ENCODE measurements at regions not wholly inside any gene's neighbourhood (a gene's known extent, or its start where the extent isn't known, plus 50 kb on each side); places are given as distances from the start of the nearest gene placed in this dataset.

- no peak for DNase-seq (ENCODE audit: low spot score)
These were observed 462.1 kb upstream of the ID2 start for GRCh38 chr2:8219631-8220355.

GRCh38 chr2:8222979-8223694 is 458.7 kb upstream of the ID2 start:
- DNase-seq (ENCODE audit: low spot score), result no peak

GRCh38 chr2:8223695-8224346 is 458.0 kb upstream of the ID2 start:
- no peak for DNase-seq (ENCODE audit: low spot score)

GRCh38 chr2:8224347-8225190 is 457.3 kb upstream of the ID2 start:
- DNase-seq (ENCODE audit: low spot score), result no peak

DNA sequence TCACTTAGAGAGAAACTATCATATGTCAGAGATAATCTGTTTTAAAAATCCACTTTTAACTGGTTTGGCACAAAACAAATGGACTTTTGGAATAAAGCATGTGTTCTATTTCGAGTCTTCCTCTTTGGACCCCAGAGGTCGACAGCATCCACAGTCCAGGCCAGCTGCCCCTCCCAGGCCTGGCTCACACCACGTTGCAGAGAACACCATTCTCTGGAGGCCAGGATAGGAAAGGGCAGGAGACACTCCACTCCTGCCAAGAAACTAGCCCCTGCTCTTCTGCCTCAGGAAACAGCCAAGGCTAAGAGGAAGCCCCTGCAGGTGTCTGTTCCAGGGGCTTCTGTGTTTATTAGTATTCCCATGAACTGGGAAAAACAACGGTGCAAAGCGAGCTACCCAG is 456.6 kb upstream of the ID2 start:
- no peak for DNase-seq (ENCODE audit: low spot score)

DNA sequence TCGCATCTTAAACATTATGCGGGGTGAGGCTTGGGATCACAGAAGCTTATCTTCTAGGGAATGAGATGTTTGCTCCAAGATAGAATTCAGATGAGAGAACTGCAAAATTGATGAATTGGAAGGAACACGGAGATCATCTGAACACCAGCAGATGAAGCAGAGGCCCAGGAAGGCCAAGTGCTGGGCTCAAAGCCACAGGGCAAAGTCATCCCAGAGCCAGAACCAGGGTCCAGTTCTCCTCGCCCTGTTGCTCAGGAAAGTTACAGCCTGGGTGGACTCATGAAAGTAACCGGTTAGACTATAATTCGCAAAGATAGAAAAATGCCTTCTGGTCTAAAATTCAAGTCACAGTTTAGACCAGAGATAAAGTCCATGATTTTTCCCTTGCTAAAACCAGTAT is 456.1 kb upstream of the ID2 start:
- no peak for DNase-seq (ENCODE audit: low spot score)

- DNase-seq (ENCODE audit: low spot score), result no peak
These were observed 452.3 kb upstream of the ID2 start for GRCh38 chr2:8229546-8229986.

DNA sequence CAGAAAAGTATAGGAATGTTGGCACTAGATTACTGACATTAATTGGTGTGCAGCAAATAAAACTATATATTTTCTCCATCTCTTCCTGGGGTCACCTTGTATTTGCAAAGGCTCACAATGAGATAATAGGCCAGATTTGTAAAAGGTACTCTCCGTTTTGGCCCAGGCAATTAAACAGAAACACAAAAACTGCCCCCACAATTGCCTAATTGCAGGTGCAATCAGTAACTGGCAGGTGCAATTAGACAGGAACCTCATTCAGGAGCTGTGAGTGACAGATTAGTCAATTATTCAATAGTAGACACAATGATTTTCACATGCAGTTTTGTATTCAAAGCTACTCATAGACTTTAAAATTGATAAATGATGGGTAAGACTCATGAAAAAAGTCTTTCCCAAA is 451.4 kb upstream of the ID2 start:
- no peak for DNase-seq (ENCODE audit: low spot score)

- no peak for DNase-seq (ENCODE audit: low spot score)
These were observed 450.0 kb upstream of the ID2 start for GRCh38 chr2:8231902-8232301.

DNA sequence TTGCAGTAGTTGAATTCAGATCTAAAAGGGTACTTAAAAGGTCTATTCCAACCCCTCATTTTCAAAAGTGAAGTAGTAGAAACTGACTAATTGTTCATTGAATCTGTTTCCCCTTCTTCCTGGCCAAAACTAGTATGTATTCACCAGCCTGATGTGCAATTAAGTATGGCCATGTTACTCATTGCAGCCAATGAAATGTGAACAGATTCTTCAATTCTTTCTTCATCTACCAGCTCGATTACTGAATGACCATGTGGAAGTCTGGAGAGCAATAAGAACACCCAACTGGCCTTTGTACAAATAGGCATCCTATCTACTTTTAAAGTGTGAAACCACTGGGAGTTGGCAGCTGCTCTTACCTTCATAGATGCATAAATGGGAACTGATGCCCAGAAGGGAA is 449.0 kb upstream of the ID2 start:
- DNase-seq (ENCODE audit: low spot score), result no peak

DNA sequence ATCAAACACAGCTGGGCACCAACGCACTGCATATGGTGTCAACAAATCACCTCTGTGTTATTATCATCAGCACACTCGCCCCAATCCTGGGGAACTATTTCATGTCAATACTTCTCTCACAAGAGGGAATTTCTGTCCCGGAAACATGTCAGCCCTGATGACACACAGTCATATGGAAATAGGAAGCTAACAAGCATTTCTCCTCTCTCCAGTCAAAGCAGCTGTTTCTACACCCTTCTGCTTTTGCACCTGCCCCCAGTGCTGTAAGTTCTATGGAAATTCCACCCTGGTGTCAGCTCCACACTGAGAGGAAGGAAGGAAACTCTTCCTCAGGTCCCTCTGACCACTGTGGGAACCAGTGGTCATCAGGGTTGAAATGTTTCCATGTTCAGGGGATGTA is 447.6 kb upstream of the ID2 start:
- DNase-seq (ENCODE audit: low spot score), result no peak

DNA sequence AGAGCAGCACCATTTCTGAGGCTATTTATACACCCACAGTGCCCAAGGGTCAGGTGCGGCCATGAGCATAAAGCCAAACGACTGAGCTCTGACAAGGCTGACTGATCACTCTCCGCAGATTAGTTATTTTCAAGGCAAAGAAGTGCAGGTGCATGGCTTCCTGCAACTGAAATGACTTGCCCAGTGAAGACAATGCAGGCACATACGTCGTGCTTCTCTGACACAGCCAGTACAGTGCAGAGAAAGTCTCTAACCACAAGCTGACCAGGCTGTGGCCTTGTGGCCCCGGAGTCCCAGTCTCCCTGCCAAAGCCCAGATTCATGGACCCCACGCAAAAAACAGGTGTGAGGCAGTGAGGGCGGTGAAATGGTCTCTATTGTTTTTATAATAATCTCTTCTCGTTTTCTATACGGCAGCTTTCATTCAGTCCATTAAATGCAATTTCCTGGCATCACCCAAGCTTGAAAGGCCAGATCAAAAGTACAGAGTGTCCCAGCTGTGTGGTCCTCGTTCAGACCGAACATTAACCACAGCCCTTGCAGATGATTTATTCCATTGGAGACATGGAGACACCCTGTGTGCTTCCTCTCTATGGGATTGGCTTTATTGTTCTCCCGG is 447.0 kb upstream of the ID2 start:
- no peak for DNase-seq (ENCODE audit: low spot score)

GRCh38 chr2:8235419-8235818 is 446.4 kb upstream of the ID2 start:
- DNase-seq (ENCODE audit: low spot score), result no peak

- DNase-seq (ENCODE audit: low spot score), result no peak
These were observed 445.5 kb upstream of the ID2 start for GRCh38 chr2:8236391-8236790.

DNA sequence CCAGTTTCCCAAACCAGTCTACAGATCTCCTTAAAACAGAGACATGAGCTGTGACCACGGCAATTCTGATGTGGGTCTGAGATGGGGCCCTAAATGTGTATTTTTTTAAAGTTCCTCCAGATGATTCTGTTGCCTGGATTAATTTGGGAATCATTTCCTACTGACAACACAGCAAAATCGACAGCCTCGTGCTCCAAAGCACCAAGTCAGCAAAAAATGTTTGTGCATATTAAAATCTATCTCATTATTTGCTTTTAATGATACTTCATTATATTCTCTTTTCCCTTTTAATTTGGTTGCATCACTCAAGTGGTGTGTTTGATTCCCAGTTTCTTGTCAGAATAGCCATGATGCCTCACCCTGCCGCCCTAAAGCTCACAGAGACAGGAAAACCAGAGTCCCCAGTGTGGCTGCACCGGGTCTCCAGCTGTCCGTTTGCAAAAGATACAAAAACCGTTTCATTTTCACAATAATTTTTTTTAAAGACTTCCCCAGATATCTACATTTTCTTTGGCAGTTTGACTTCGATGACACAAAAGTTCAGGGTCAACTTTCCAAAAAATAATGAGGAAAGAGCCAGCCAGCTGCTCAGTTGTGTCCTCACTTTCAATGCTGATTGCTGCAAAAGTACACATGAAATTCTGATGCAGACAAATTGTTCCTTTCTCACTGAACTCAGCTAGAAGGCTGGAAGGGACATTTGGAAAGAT is 443.2 kb upstream of the ID2 start:
- DNase-seq (ENCODE audit: low spot score), result no peak

- no peak for DNase-seq (ENCODE audit: low spot score)
These were observed 442.2 kb upstream of the ID2 start for GRCh38 chr2:8239531-8240088.

GRCh38 chr2:8241317-8241716 is 440.5 kb upstream of the ID2 start:
- DNase-seq (ENCODE audit: low spot score), result no peak

DNA sequence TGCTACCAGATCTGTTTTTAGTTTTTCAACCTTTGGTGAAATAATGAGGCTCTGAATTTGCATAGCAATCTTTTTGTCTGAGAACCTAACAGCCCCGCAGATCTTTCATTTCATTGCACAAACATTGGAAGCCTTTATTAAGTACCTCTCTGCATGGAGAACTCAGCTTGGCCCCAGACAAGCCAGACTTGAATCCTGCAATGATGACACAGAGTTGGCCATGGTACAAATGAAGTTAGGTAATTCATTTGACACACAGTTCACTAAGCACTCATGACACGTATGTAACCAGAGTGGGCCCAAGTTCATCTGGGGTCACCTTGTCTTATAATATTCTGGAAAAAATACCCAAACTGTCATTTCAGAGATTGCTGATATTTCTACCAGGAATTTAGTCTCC is 439.1 kb upstream of the ID2 start:
- no peak for DNase-seq (ENCODE audit: low spot score)

GRCh38 chr2:8243748-8244400 is 438.0 kb upstream of the ID2 start:
- DNase-seq (ENCODE audit: low spot score), result no peak

- DNase-seq (ENCODE audit: low spot score), result no peak
These were observed 437.2 kb upstream of the ID2 start for GRCh38 chr2:8244639-8245038.

All from SK-N-DZ (cell line).